Sigmoid colon (tissue), 6 donors: ENCODE measurements at regions not wholly inside any gene's neighbourhood (a gene's known extent, or its start where the extent isn't known, plus 50 kb on each side); places are given as distances from the start of the nearest gene placed in this dataset.
"Not testable (repeated sequence)": the region's sequence is repeated elsewhere in the genome, so short reads cannot be mapped to it uniquely, and the experiment has no call there.

ENCODE experiments used
- DNase-seq: peaks from one replicate; pipeline ENCODE4 v3.0.0-alpha.2; 2019
- H3K27ac ChIP-seq, 4 donors: fragments of 200-600 bp; sonication (generic); one replicate each; pipeline ENCODE4 v1.5.1; 2016 to 2019; ENCODE audit warnings: mild to moderate bottlenecking in 1 of 4
- H3K27me3 ChIP-seq, 3 donors: fragments of 200-600 bp; sonication (generic); one replicate each; pipeline ENCODE4 v1.5.1; 2019; ENCODE audit warnings: mild to moderate bottlenecking in 1 of 3
- H3K36me3 ChIP-seq, 4 donors: fragments of 200-600 bp; sonication (generic); one replicate each; pipeline ENCODE4 v1.5.1; 2016 to 2019
- H3K4me1 ChIP-seq, 4 donors: fragments of 200-600 bp; sonication (generic); one replicate each; pipeline ENCODE4 v1.5.1; 2017 to 2019
- H3K4me3 ChIP-seq, 4 donors: fragments of 200-600 bp; sonication (generic); one replicate each; pipeline ENCODE4 v1.5.1; 2017 to 2019; ENCODE audit warnings: mild to moderate bottlenecking in 2 of 4, moderate library complexity in 1 of 4
- H3K9me3 ChIP-seq, 4 donors: fragments of 200-600 bp in 3 of 4; sonication (generic) in 3 of 4; one replicate each; pipeline versions ENCODE4 v1.5.1 to v1.6.1; 2013 to 2019
- CTCF ChIP-seq, 4 experiments: fragments of 450-650 bp in 3 of 4; fragments of 200-600 bp in 1 of 4; IDR thresholded peaks; one replicate each; pipeline ENCODE4 v1.5.1; 2016 to 2019; ENCODE audit warnings: antibody characterized with exemption in 4 of 4, mild to moderate bottlenecking in 3 of 4, moderate library complexity in 2 of 4
- EP300 ChIP-seq, 4 donors: sonication (generic); formaldehyde crosslinking; IDR thresholded peaks; one replicate each; pipeline ENCODE4 v1.6.1; 2017; ENCODE audit warnings: antibody characterized with exemption in 4 of 4
- POLR2A ChIP-seq, 2 donors: fragments of 450-650 bp; IDR thresholded peaks; one replicate each; pipeline ENCODE4 v1.6.1; 2016; ENCODE audit warnings: antibody characterized with exemption in 2 of 2, mild to moderate bottlenecking in 2 of 2, moderate library complexity in 2 of 2
- POLR2AphosphoS5 ChIP-seq, 4 donors: sonication (generic); formaldehyde crosslinking; IDR thresholded peaks; one replicate each; pipeline ENCODE4 v1.6.1; 2017; ENCODE audit warnings: antibody characterized with exemption in 4 of 4
- WGBS, 2 donors: extraction: QIAGEN DNeasy Blood & Tissue Kit; methylation state at CpG; one replicate each; pipeline ENCODE4 v1.1.7; 2013; 5-methylcytosine and 5-hydroxymethylcytosine counted together
- intact Hi-C: fragments of 100-400 bp; cut with DNase I; formaldehyde crosslinking; loops from one replicate; pipeline ENCODE4 v1.15.1; 2023
- donor health status: healthy with polysubstance abuse.
- donor health status: healthy.

- Histone ChIP-seq H3K27ac (no peak overlapping the region), H3K9me3 (no peaks in the 10 kb centered on the region), H3K4me3 (no peak overlapping the region), H3K27me3 (no peaks in the 10 kb centered on the region), H3K36me3 (no peaks in the 10 kb centered on the region), H3K4me1 (no peaks in the 10 kb centered on the region)
- WGBS, 2 donors: 88 to 90% methylated on average over 5 of the region's 5 CpGs
- intact Hi-C loops: no loop called here
- TF ChIP-seq CTCF (IDR thresholded peaks at IDR 0.05) (no peak), EP300 (IDR thresholded peaks at IDR 0.05) (no peak), POLR2AphosphoS5 (IDR thresholded peaks at IDR 0.05) (no peak), POLR2A (IDR thresholded peaks at IDR 0.05) (no peak)
- DNase-seq: no peak
Observed at GRCh38 chr6:16043171-16044135, 85.4 kb upstream of the MYLIP start.

- H3K9me3 ChIP-seq: no peaks in the 10 kb centered on the region
- intact Hi-C loops: no loop called here
- 85 to 91% methylated on average over 3 of the region's 3 CpGs for WGBS, 2 donors
- no peak for DNase-seq
- TF ChIP-seq POLR2AphosphoS5 (IDR thresholded peaks at IDR 0.05): no peak
- TF ChIP-seq EP300 (IDR thresholded peaks at IDR 0.05): no peak
- TF ChIP-seq CTCF (IDR thresholded peaks at IDR 0.05): no peak
- no peak for TF ChIP-seq POLR2A (IDR thresholded peaks at IDR 0.05)
- no peak overlapping the region for H3K27ac ChIP-seq
- no peaks in the 10 kb centered on the region for H3K4me1 ChIP-seq
- no peak overlapping the region for H3K4me3 ChIP-seq
- no peaks in the 10 kb centered on the region for H3K36me3 ChIP-seq
- H3K27me3 ChIP-seq: no peaks in the 10 kb centered on the region
Observed at GRCh38 chr6:16042751-16043150, 86.1 kb upstream of the MYLIP start.

- intact Hi-C loops: no loop called here
- TF ChIP-seq EP300 (IDR thresholded peaks at IDR 0.05) (no peak), CTCF (IDR thresholded peaks at IDR 0.05) (no peak), POLR2A (IDR thresholded peaks at IDR 0.05) (no peak), POLR2AphosphoS5 (IDR thresholded peaks at IDR 0.05) (no peak)
- Histone ChIP-seq H3K27ac (no peak overlapping the region), H3K36me3 (no peaks in the 10 kb centered on the region), H3K4me1 (no peaks in the 10 kb centered on the region), H3K9me3 (no peaks in the 10 kb centered on the region), H3K27me3 (no peaks in the 10 kb centered on the region), H3K4me3 (no peak overlapping the region)
- DNase-seq: no peak
- WGBS, 2 donors: 74 to 88% methylated on average over 2 of the region's 2 CpGs
Observed at GRCh38 chr6:16041327-16041726, 87.6 kb upstream of the MYLIP start.

GRCh38 chr6:16040628-16040974, 88.3 kb upstream of the MYLIP start:
- Histone ChIP-seq H3K27me3 (no peaks in the 10 kb centered on the region), H3K27ac (no peak overlapping the region), H3K4me3 (no peak overlapping the region), H3K9me3 (no peaks in the 10 kb centered on the region), H3K36me3 (no peaks in the 10 kb centered on the region), H3K4me1 (no peaks in the 10 kb centered on the region)
- TF ChIP-seq EP300 (IDR thresholded peaks at IDR 0.05) (no peak), CTCF (IDR thresholded peaks at IDR 0.05) (no peak), POLR2AphosphoS5 (IDR thresholded peaks at IDR 0.05) (no peak), POLR2A (IDR thresholded peaks at IDR 0.05) (no peak)
- WGBS, 2 donors: 91 to 98% methylated on average over 15 of the region's 15 CpGs
- intact Hi-C loops: no loop called here
- DNase-seq: no peak

GRCh38 chr6:16039892-16040627, 88.8 kb upstream of the MYLIP start:
- H3K4me3 ChIP-seq, H3K9me3 ChIP-seq, H3K4me1 ChIP-seq, H3K36me3 ChIP-seq, intact Hi-C loops, H3K27me3 ChIP-seq, DNase-seq, H3K27ac ChIP-seq: not testable (repeated sequence)
- WGBS, 2 donors: 98% methylated on average over 17 of the region's 17 CpGs
